GM12878 (cell line): ENCODE measurements at regions not wholly inside any gene's neighbourhood (a gene's known extent, or its start where the extent isn't known, plus 50 kb on each side); places are given as distances from the start of the nearest gene placed in this dataset.

Experiments
- EZH2 ChIP-seq: IDR thresholded peaks from 2 replicates; pipeline ENCODE4 v1.6.1; 2012; ENCODE audit warnings: low read depth, mild to moderate bottlenecking, control low read depth, inconsistent platforms, low read length, borderline replicate concordance; ENCODE audit not compliant: control insufficient read depth
- TCF12 ChIP-seq: IDR thresholded peaks from 2 replicates; pipeline ENCODE4 v1.6.1; 2011; ENCODE audit warnings: low read depth, mild to moderate bottlenecking, low read length
- ZNF274 ChIP-seq: IDR thresholded peaks from one replicate; pipeline ENCODE4 v1.8.0; 2011; ENCODE audit not compliant: insufficient read length, insufficient read depth
- TF ChIP-seq, protein P1 (sequence below), 3 experiments: IDR thresholded peaks in 2 of 3; conservative IDR thresholded peaks in 1 of 3; 2 replicates each; pipeline ENCODE4 v1.5.1; 2011; ENCODE audit warnings: low read depth in 3 of 3, low read length in 3 of 3, mild to moderate bottlenecking in 3 of 3, control low read depth in 2 of 3, moderate library complexity in 2 of 3, inconsistent platforms in 1 of 3, mixed read lengths in 1 of 3; ENCODE audit not compliant: control insufficient read depth in 2 of 3, insufficient read depth in 1 of 3; ENCODE audit errors: extremely low read depth in 1 of 3
- TF ChIP-seq, protein P2 (sequence below): IDR thresholded peaks from 2 replicates; pipeline ENCODE4 v1.6.1; 2011; ENCODE audit warnings: borderline replicate concordance, low read depth, mild to moderate bottlenecking, moderate library complexity, low read length; ENCODE audit not compliant: insufficient read depth, poor library complexity, severe bottlenecking
- TF ChIP-seq, protein P3 (sequence below): IDR thresholded peaks from 2 replicates; pipeline ENCODE4 v1.6.1; 2012; ENCODE audit warnings: mild to moderate bottlenecking, low read depth, low read length

DNA sequence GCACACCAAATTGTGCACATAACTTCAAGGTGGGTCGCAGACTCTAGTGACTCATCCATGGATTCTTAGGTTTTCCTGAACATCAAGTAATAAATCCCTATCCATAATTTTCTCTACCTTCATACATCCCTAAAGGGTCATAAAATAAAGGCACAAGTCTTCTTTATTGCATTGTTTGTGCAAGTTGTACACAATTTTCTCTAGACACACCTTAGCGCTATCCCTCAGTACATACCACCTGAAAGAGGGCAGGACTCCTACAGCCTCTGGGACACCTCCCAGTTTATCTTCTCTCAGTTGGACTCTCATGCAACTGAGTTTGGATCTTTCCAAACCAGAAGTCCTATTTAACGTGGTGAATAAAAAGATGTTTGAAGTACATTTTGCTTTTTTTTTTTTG is 168.5 kb upstream of the BMP4 start:
- TF ChIP-seq, protein P1, sequence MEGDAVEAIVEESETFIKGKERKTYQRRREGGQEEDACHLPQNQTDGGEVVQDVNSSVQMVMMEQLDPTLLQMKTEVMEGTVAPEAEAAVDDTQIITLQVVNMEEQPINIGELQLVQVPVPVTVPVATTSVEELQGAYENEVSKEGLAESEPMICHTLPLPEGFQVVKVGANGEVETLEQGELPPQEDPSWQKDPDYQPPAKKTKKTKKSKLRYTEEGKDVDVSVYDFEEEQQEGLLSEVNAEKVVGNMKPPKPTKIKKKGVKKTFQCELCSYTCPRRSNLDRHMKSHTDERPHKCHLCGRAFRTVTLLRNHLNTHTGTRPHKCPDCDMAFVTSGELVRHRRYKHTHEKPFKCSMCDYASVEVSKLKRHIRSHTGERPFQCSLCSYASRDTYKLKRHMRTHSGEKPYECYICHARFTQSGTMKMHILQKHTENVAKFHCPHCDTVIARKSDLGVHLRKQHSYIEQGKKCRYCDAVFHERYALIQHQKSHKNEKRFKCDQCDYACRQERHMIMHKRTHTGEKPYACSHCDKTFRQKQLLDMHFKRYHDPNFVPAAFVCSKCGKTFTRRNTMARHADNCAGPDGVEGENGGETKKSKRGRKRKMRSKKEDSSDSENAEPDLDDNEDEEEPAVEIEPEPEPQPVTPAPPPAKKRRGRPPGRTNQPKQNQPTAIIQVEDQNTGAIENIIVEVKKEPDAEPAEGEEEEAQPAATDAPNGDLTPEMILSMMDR (IDR thresholded peaks at IDR 0.05 in 2 of 3, conservative IDR thresholded peaks at IDR 0.05 in 1 of 3; ENCODE audit: control insufficient read depth in 2 of 3, extremely low read depth in 1 of 3, insufficient read depth in 1 of 3, low read depth in 3 of 3, low read length in 3 of 3), result no peak
- TF ChIP-seq EZH2 (no peak), TCF12 (no peak), ZNF274 (no peak)
- TF ChIP-seq, protein P2, sequence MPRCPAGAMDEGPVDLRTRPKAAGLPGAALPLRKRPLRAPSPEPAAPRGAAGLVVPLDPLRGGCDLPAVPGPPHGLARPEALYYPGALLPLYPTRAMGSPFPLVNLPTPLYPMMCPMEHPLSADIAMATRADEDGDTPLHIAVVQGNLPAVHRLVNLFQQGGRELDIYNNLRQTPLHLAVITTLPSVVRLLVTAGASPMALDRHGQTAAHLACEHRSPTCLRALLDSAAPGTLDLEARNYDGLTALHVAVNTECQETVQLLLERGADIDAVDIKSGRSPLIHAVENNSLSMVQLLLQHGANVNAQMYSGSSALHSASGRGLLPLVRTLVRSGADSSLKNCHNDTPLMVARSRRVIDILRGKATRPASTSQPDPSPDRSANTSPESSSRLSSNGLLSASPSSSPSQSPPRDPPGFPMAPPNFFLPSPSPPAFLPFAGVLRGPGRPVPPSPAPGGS, result no peak
- TF ChIP-seq, protein P3, sequence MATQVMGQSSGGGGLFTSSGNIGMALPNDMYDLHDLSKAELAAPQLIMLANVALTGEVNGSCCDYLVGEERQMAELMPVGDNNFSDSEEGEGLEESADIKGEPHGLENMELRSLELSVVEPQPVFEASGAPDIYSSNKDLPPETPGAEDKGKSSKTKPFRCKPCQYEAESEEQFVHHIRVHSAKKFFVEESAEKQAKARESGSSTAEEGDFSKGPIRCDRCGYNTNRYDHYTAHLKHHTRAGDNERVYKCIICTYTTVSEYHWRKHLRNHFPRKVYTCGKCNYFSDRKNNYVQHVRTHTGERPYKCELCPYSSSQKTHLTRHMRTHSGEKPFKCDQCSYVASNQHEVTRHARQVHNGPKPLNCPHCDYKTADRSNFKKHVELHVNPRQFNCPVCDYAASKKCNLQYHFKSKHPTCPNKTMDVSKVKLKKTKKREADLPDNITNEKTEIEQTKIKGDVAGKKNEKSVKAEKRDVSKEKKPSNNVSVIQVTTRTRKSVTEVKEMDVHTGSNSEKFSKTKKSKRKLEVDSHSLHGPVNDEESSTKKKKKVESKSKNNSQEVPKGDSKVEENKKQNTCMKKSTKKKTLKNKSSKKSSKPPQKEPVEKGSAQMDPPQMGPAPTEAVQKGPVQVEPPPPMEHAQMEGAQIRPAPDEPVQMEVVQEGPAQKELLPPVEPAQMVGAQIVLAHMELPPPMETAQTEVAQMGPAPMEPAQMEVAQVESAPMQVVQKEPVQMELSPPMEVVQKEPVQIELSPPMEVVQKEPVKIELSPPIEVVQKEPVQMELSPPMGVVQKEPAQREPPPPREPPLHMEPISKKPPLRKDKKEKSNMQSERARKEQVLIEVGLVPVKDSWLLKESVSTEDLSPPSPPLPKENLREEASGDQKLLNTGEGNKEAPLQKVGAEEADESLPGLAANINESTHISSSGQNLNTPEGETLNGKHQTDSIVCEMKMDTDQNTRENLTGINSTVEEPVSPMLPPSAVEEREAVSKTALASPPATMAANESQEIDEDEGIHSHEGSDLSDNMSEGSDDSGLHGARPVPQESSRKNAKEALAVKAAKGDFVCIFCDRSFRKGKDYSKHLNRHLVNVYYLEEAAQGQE, result no peak
